ENCODE measurements at regions not wholly inside any gene's neighbourhood (a gene's known extent, or its start where the extent isn't known, plus 50 kb on each side); places are given as distances from the start of the nearest gene placed in this dataset.

DNA sequence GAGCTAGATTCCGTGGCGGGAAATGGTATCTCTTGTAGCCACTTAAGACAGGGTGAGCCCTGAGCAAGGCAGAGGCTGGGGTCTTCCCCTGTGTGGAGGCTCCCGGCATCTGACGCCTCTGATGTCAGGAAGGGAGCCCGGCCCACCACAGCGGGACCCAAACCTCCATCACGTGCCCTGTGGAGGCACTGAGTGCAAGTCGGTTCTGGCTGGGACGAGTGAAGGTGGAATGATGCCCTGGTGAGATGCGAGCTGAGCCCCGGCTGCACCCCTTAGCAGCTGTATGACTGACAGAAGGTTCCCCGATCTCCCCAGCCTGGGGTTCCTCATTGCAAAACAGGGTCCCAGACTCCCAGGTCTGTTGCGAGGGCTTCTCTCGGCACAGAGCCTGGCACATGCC lies 187.4 kb upstream of the TNRC6C start:
- TF ChIP-seq, protein P1, sequence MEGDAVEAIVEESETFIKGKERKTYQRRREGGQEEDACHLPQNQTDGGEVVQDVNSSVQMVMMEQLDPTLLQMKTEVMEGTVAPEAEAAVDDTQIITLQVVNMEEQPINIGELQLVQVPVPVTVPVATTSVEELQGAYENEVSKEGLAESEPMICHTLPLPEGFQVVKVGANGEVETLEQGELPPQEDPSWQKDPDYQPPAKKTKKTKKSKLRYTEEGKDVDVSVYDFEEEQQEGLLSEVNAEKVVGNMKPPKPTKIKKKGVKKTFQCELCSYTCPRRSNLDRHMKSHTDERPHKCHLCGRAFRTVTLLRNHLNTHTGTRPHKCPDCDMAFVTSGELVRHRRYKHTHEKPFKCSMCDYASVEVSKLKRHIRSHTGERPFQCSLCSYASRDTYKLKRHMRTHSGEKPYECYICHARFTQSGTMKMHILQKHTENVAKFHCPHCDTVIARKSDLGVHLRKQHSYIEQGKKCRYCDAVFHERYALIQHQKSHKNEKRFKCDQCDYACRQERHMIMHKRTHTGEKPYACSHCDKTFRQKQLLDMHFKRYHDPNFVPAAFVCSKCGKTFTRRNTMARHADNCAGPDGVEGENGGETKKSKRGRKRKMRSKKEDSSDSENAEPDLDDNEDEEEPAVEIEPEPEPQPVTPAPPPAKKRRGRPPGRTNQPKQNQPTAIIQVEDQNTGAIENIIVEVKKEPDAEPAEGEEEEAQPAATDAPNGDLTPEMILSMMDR (conservative IDR thresholded peaks at IDR 0.05 in 1 of 2, IDR thresholded peaks at IDR 0.05 in 1 of 2; ENCODE audit: low read depth in 1 of 2, low read length in 2 of 2): no peak
- TF ChIP-seq EZH2 (IDR thresholded peaks at IDR 0.05; ENCODE audit: low read length, missing control alignments): no peak
